SKM-1 treated with dmso at 0.1 percent for 144 hours (cell line): ENCODE measurements at regions not wholly inside any gene's neighbourhood (a gene's known extent, or its start where the extent isn't known, plus 50 kb on each side); places are given as distances from the start of the nearest gene placed in this dataset.

Experiments used
- DNase-seq: peaks from one replicate; lab custom pipeline; 2025; ENCODE audit not compliant: unreplicated experiment; lab: John Stamatoyannopoulos, UW

DNA sequence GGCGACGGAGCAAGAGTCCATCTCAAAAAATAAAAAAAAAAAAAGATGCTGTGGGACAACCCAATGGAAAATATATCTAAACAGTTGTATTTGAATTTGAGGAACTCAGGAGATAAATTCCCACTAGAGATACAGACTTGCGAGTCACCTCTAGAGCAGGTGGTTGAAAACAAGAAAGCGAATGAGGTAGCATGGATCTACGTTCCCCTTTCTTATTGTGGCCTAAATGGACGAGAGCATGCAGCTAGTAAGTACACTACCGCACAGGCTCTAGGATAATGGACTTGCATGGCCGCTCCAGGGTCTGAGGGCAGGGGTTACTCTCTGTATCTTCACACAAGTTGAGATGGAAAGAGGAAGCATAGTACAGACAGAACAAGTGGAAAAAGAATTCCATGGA, 63.5 kb upstream of the TGFBR2 start:
- DNase-seq, result no peak

DNA sequence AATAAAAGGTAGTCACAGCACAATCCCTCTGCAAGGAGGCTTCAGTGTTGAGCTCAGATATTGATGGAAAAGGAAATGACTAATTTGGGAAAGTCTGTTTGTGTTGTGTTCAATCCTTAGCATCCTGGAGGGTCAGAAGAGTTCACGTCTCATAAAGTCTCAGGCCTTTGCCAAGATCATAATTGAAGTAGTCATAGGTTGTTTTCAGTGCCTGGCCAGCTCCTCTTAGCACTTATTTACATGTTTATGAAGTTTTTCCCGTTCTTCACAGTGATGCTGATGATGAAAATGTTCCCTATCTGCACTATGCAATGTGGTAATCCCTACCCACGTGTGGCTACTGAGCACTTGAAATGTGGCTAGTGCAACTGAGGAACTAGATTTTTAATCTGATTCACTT, 61.6 kb upstream of the TGFBR2 start:
- DNase-seq, result no peak

DNA sequence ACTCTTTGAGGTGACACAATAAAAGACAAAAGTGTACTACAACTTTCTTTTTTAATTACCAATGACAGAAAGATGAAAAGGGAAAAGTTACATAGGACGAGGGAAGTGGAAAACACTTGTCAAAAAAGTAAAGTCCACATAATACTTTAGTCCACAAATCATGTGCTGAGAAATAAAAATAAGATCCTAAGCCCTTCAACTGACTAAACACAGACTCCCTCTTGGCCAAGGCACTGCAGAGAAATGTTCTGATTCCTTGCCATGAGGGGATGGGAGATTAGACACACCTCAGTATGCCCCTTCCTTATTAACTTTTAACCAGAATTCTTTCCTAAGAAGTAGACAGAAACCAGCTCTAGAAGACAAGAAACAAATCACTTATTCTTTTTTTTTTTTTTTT, 59.5 kb upstream of the TGFBR2 start:
- no peak for DNase-seq

DNA sequence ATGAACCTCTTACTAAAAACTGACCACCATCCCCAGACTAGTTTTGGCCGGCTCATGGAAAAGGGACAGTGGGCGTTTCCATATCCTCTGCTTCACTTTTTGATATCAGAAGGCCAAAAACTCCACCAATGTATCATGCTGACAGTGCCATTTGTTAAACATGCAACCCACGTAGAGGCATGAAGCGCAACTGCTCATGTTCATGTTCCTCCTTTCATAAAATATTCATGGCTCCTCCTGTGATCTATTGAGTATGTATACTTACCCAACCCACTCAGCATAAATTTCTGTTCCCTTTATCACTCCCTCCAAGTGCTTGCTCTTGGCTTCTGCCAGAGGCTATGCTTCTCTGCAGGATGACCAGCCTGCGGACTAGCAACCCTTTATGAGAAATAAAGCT, 58.7 kb upstream of the TGFBR2 start:
- no peak for DNase-seq

DNA sequence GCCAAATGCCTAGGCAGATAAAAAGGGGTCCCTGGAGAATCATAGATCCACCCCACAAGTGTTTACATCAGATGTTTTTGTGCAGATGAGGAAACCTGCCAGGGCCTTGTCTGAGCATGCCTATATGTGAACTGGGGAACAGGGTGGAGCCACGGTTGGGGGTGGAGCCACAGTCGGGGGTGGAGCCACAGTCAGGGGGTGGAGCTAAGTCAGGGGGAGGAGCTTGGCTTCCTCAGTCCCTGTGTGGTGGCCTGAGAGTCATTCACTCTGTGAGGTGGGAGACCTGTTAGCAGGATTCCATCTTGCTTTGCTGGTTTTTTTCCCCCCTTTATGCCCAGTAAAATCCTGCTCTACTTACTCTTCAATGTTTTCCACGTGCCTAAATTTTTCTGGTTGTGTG, 57.8 kb upstream of the TGFBR2 start:
- DNase-seq, result no peak

DNA sequence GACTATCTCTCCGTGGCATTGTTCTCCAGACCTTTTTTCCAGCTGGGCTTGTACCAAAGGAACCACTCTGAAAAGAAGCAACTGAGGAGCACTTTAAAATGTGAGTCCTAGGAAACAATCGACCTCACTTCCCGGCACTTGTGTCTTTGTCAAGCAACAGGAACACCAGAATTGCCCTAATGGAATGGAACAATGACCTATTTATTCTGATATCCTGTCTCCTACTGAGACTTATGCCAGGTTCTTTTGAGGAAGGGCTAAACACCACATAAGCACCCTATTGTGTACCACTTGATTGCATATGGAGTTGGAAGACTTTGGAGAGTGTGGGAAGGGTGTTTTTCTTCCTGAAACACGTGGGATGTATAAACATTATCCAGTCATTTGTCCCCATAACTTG, 56.8 kb upstream of the TGFBR2 start:
- no peak for DNase-seq

DNA sequence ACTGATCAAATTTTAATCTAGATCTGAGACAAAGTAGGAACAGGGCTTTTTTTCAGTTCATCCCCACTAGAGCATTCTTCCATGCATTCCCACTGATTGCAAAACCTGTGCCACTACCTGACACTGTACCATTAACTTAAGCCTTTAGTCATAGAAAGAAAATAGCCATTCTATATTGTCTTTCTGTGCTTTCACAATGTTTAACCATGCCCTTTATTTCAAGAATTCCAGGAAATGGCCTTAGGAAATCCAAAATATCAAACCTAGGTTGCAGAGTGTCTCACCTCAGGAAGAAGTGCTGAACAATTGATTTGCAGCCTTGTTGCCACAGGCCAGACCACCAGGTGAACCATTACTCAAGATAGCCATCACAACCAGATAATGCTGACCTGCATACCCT, 56.2 kb upstream of the TGFBR2 start:
- DNase-seq, result no peak

DNA sequence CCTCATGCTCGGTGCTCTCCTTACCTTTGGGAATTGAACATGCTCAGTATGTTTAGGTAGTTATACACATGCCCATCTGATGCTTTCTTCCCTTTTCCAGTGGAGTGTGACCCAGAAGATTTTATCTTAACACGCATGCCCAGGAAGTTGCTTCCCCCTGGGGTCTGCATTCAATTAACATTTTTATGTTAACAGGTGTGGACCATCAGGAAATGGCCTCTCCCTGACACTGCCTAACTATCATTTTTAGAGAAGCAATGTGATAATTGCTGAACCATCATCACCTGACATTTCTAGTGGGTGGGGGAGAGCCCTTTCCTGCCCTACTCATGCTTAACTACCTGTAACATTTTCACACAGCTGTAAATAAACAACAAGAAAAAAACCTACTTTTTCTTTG, 55.1 kb upstream of the TGFBR2 start:
- no peak for DNase-seq

DNA sequence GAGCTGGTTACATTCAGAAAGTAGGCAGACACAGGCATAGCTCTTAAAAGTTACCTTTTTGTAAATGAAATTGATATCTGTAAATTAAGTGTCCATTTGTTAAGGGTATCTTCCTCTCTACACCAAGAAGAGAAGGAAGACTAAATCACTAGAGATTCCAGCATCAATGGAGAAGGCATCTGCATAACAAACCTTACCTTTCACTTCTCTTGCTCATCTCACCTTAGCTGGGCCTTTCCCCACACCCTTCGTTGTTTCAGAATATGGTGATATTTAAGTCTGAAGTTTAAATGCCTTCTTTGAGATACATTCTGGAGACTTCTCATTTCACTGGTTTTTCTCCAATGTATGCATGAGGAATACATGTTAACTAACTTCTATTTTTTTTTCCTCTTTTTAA, 54.5 kb upstream of the TGFBR2 start:
- DNase-seq, result no peak

DNA sequence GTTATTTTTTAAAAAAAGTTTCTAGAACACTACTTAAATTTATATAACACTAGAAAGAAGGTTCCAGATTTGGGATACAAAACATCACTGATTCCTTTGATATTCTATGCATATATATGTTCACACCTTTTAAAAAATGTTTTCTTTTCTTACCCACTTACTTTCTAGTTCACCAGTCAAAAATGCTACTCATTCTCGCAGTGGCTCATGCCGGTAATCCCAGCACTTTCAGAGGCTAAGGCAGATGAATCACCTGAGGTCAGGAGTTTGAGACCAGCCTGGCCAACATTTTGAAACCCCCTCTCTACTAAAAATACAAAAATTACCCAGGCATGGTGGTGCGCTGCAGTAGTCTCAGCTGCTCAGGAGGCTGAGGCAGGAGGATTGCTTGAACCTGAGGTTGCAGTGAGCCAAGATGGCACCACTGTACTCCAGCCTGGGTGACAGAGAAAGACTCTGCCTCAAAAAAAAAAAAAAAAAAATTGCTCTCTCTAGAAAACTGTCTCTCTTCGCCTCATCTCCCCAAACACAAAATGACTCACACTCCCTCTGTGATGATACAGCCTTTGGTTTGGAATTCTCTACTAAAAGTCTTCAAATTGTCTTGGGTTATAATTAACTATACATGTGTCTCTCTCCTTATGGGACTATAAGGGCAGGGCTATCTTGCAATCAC, 52.6 kb upstream of the TGFBR2 start:
- no peak for DNase-seq

DNA sequence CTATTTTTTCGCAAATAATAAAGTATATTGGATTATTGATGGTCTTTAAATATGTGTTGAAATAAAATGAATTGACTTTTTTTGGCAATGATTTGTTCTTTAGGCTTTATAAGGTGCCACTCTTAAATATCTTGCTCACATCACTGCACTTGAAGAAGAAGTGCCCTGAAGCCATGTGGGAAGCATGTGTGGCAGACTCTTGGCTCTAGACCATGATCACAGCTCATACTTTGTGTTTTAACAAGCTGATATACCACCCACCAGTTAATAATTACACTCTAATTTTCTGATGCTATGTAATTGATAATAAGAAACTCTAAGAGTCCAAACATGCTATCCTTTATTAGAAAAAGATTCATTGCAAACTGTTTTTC, 52.1 kb upstream of the TGFBR2 start:
- no peak for DNase-seq

DNA sequence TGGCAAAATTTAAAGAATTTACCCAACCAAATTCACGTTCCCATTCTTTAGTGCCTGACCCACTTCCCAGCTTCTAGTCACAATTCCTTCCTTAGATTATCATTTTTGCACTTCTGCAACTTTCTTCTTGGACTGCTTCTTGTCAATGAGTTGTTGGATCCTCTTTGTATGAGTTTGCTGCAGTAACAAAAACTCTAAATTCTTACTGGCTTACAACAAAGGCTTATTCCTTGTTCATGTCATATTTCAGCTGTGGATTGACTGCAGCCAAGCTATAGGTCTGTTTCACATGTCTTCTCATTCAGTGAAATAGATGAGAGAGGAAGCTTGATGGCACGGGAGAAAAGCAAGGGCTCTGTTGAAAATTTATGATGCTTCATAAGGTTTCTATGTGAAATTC, 50.4 kb upstream of the TGFBR2 start:
- DNase-seq, result no peak
